Activated CD8-positive, alpha-beta memory T cell treated with anti-CD3 and anti-CD28 coated beads, Interleukin-2, amount 10 ng/mL, durations not matched to agents 7 days and 5 days (primary cell): ENCODE measurements at regions not wholly inside any gene's neighbourhood (a gene's known extent, or its start where the extent isn't known, plus 50 kb on each side); places are given as distances from the start of the nearest gene placed in this dataset.

ENCODE experiments used
- ATAC-seq: fragments of 150-1000 bp; cut with Tn5 transposase; one replicate; pipeline ENCODE4 v1.10.0; 2021; ENCODE audit warnings: moderate library complexity
- CTCF ChIA-PET: fragments of 350-600 bp; sonication (Branson Sonifier 250); formaldehyde crosslinking; loops from one replicate; lab custom pipeline; 2021; ENCODE audit warnings: antibody characterized with exemption; lab: Charles Lee
- DNase-seq: peaks from one replicate; pipeline ENCODE4 v3.0.0-alpha.2; 2020
- H3K27ac Mint-ChIP-seq: one replicate; pipeline ENCODE4 v1.8.0; 2021; ENCODE audit warnings: mild to moderate bottlenecking, mixed read lengths
- H3K27me3 Mint-ChIP-seq: one replicate; pipeline ENCODE4 v1.8.0; 2021; ENCODE audit warnings: mixed read lengths
- H3K36me3 Mint-ChIP-seq: one replicate; pipeline ENCODE4 v1.8.0; 2021; ENCODE audit warnings: mild to moderate bottlenecking, mixed read lengths
- H3K4me1 Mint-ChIP-seq: one replicate; pipeline ENCODE4 v1.8.0; 2021; ENCODE audit warnings: mixed read lengths
- H3K4me3 Mint-ChIP-seq: one replicate; pipeline ENCODE4 v1.8.0; 2021; ENCODE audit warnings: mild to moderate bottlenecking, moderate library complexity, mixed read lengths
- H3K9me3 Mint-ChIP-seq: one replicate; pipeline ENCODE4 v1.8.0; 2022; ENCODE audit warnings: low read depth, mixed read lengths

- no peaks in the 10 kb centered on the region for H3K4me1 Mint-ChIP-seq
- no peak overlapping the region for H3K27ac Mint-ChIP-seq
- no peaks in the 10 kb centered on the region for H3K36me3 Mint-ChIP-seq
- H3K4me3 Mint-ChIP-seq = no peak overlapping the region
- ATAC-seq (no peak), DNase-seq (no peak)
- CTCF ChIA-PET = no interaction called here
- H3K9me3 Mint-ChIP-seq = peaks cover 4% of the 10 kb centered on the region
- no peaks in the 10 kb centered on the region for H3K27me3 Mint-ChIP-seq
Measured at GRCh38 chr10:9878383-9878782, 1139.3 kb upstream of the CELF2 start.

GRCh38 chr10:9885761-9886160 lies 1131.9 kb upstream of the CELF2 start:
- CTCF ChIA-PET = no interaction called here
- H3K9me3 Mint-ChIP-seq = peaks cover 4% of the 10 kb centered on the region

GRCh38 chr10:9886772-9887171 lies 1130.9 kb upstream of the CELF2 start:
- CTCF ChIA-PET = no interaction called here
- Mint-ChIP-seq H3K27me3 (no peaks in the 10 kb centered on the region), H3K9me3 (peaks cover 4% of the 10 kb centered on the region), H3K4me3 (no peak overlapping the region), H3K27ac (no peak overlapping the region), H3K36me3 (no peaks in the 10 kb centered on the region), H3K4me1 (no peaks in the 10 kb centered on the region)
- ATAC-seq (no peak), DNase-seq (no peak)

More at GRCh38 chr10:9885761-9886160, 1131.9 kb upstream of the CELF2 start:
- ATAC-seq = no peak
- DNase-seq = no peak
- Mint-ChIP-seq H3K27ac (no peak overlapping the region), H3K36me3 (no peaks in the 10 kb centered on the region), H3K4me1 (no peaks in the 10 kb centered on the region), H3K4me3 (no peak overlapping the region), H3K27me3 (no peaks in the 10 kb centered on the region)

- Mint-ChIP-seq H3K27me3 (no peaks in the 10 kb centered on the region), H3K36me3 (no peaks in the 10 kb centered on the region), H3K27ac (no peak overlapping the region), H3K4me1 (no peaks in the 10 kb centered on the region), H3K9me3 (no peaks in the 10 kb centered on the region), H3K4me3 (no peak overlapping the region)
- ATAC-seq (no peak), DNase-seq (no peak)
- CTCF ChIA-PET = no interaction called here
Measured at GRCh38 chr10:9895453-9895852, 1122.2 kb upstream of the CELF2 start.

- DNase-seq (no peak), ATAC-seq (no peak)
- CTCF ChIA-PET = no interaction called here
- Mint-ChIP-seq H3K4me1 (no peaks in the 10 kb centered on the region), H3K27me3 (no peaks in the 10 kb centered on the region), H3K9me3 (no peaks in the 10 kb centered on the region), H3K36me3 (no peaks in the 10 kb centered on the region), H3K27ac (no peak overlapping the region), H3K4me3 (no peak overlapping the region)
Measured at GRCh38 chr10:9895981-9896380, 1121.7 kb upstream of the CELF2 start.

GRCh38 chr10:9898633-9899395 lies 1118.9 kb upstream of the CELF2 start:
- Mint-ChIP-seq H3K36me3 (no peaks in the 10 kb centered on the region), H3K9me3 (no peaks in the 10 kb centered on the region), H3K4me3 (no peak overlapping the region), H3K27me3 (no peaks in the 10 kb centered on the region), H3K27ac (no peak overlapping the region), H3K4me1 (no peaks in the 10 kb centered on the region)
- CTCF ChIA-PET = no interaction called here
- no peak for DNase-seq
- ATAC-seq = no peak

GRCh38 chr10:9900751-9901150 lies 1116.9 kb upstream of the CELF2 start:
- no peaks in the 10 kb centered on the region for H3K36me3 Mint-ChIP-seq
- H3K4me1 Mint-ChIP-seq = no peaks in the 10 kb centered on the region
- H3K4me3 Mint-ChIP-seq = no peak overlapping the region
- CTCF ChIA-PET = no interaction called here
- DNase-seq (no peak), ATAC-seq (no peak)
- no peaks in the 10 kb centered on the region for H3K27me3 Mint-ChIP-seq
- H3K9me3 Mint-ChIP-seq = no peaks in the 10 kb centered on the region
- H3K27ac Mint-ChIP-seq = no peak overlapping the region

- Mint-ChIP-seq H3K27ac (no peak overlapping the region), H3K36me3 (no peaks in the 10 kb centered on the region), H3K9me3 (no peaks in the 10 kb centered on the region), H3K4me1 (no peaks in the 10 kb centered on the region), H3K27me3 (no peaks in the 10 kb centered on the region), H3K4me3 (no peak overlapping the region)
- CTCF ChIA-PET = no interaction called here
- ATAC-seq (no peak), DNase-seq (no peak)
Measured at GRCh38 chr10:9901971-9902370, 1115.7 kb upstream of the CELF2 start.

GRCh38 chr10:9910446-9910845 lies 1107.2 kb upstream of the CELF2 start:
- DNase-seq = no peak
- Mint-ChIP-seq H3K36me3 (no peaks in the 10 kb centered on the region), H3K4me3 (no peak overlapping the region), H3K27me3 (no peaks in the 10 kb centered on the region), H3K4me1 (no peaks in the 10 kb centered on the region), H3K27ac (no peak overlapping the region), H3K9me3 (no peaks in the 10 kb centered on the region)
- ATAC-seq = no peak
- CTCF ChIA-PET = no interaction called here

- Mint-ChIP-seq H3K27ac (no peak overlapping the region), H3K4me3 (no peak overlapping the region), H3K27me3 (no peaks in the 10 kb centered on the region), H3K9me3 (no peaks in the 10 kb centered on the region), H3K4me1 (no peaks in the 10 kb centered on the region), H3K36me3 (no peaks in the 10 kb centered on the region)
- ATAC-seq (no peak), DNase-seq (no peak)
- CTCF ChIA-PET = no interaction called here
Measured at GRCh38 chr10:9911488-9911887, 1106.2 kb upstream of the CELF2 start.

GRCh38 chr10:9913876-9914514 lies 1103.7 kb upstream of the CELF2 start:
- no peak for ATAC-seq
- H3K27ac Mint-ChIP-seq = no peak overlapping the region
- CTCF ChIA-PET = no interaction called here

GRCh38 chr10:9921544-9921943 lies 1096.1 kb upstream of the CELF2 start:
- ATAC-seq (no peak), DNase-seq (no peak)
- no peak overlapping the region for H3K27ac Mint-ChIP-seq
- CTCF ChIA-PET = no interaction called here
- H3K4me1 Mint-ChIP-seq = no peaks in the 10 kb centered on the region
- H3K9me3 Mint-ChIP-seq = peaks cover 8% of the 10 kb centered on the region
- no peak overlapping the region for H3K4me3 Mint-ChIP-seq
- H3K36me3 Mint-ChIP-seq = no peaks in the 10 kb centered on the region
- no peaks in the 10 kb centered on the region for H3K27me3 Mint-ChIP-seq

More at GRCh38 chr10:9913876-9914514, 1103.7 kb upstream of the CELF2 start:
- Mint-ChIP-seq H3K36me3 (no peaks in the 10 kb centered on the region), H3K9me3 (peaks cover 2% of the 10 kb centered on the region), H3K4me1 (no peaks in the 10 kb centered on the region), H3K27me3 (no peaks in the 10 kb centered on the region), H3K4me3 (no peak overlapping the region)
- DNase-seq = no peak

GRCh38 chr10:9922126-9922870 lies 1095.4 kb upstream of the CELF2 start:
- H3K36me3 Mint-ChIP-seq = no peaks in the 10 kb centered on the region
- peaks cover 5% of the 10 kb centered on the region for H3K9me3 Mint-ChIP-seq
- DNase-seq (no peak), ATAC-seq (no peak)
- H3K27ac Mint-ChIP-seq = no peak overlapping the region
- no peaks in the 10 kb centered on the region for H3K27me3 Mint-ChIP-seq
- CTCF ChIA-PET = interaction anchor here (1.2 kb wide), 1 partner anchor 15 kb away, joined by 3 read pairs; no protein-coding TSS in a partner anchor
- H3K4me3 Mint-ChIP-seq = no peak overlapping the region
- no peaks in the 10 kb centered on the region for H3K4me1 Mint-ChIP-seq

GRCh38 chr10:9926003-9926402 lies 1091.7 kb upstream of the CELF2 start:
- Mint-ChIP-seq H3K36me3 (no peaks in the 10 kb centered on the region), H3K27me3 (no peaks in the 10 kb centered on the region), H3K4me3 (no peak overlapping the region), H3K27ac (no peak overlapping the region), H3K4me1 (no peaks in the 10 kb centered on the region), H3K9me3 (peaks cover 9% of the 10 kb centered on the region)
- no peak for ATAC-seq
- CTCF ChIA-PET = no interaction called here
- no peak for DNase-seq
